Muscle of back (tissue), 3 donors: ENCODE measurements at regions not wholly inside any gene's neighbourhood (a gene's known extent, or its start where the extent isn't known, plus 50 kb on each side); places are given as distances from the start of the nearest gene placed in this dataset.

Source experiments
- DNase-seq, 3 donors: peaks; one replicate each; pipeline versions ENCODE4 v3.0.0 to v3.0.0-alpha.2; 2013

DNA sequence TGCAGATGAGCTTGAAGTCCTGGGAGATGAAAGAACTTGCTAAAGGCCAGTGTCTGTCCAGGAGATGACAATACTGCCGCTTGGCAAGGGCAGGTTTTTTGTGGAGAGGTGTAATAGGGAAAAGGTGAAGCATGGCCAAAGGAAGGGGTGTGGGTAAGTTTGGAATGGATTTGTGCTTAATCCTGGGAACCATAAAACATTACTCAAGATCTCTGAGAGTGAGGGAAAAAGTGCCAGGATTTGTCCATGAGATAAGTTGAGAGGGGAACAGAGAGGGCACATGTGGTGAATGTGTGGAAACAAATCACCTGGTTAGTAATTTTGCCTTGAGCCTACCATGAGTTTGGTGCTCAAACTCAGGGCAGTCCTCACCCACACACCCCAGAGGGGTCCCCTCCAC is 108.8 kb upstream of the CD180 start:
- peak in 1 of 3 donors; percentile 32 for DNase-seq

DNA sequence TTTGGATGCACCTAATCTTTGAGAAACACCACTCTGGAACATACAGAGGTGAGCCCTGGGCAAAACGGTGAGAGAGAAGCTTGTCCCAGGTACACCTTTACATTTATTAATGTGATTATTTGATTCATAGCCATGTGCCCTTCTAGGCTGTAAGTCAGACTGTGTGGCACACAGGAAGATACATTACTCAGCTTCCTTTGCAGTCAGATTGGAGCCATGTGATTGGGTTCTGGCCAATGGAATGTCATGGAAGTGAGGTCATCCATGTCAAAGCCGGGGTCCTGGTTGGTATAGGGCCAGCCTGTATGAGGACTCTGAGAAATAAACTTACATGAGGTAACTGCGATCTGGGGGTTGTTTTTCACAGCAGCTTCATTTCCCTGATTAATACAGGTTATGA is 106.8 kb upstream of the CD180 start:
- DNase-seq = no peak

DNA sequence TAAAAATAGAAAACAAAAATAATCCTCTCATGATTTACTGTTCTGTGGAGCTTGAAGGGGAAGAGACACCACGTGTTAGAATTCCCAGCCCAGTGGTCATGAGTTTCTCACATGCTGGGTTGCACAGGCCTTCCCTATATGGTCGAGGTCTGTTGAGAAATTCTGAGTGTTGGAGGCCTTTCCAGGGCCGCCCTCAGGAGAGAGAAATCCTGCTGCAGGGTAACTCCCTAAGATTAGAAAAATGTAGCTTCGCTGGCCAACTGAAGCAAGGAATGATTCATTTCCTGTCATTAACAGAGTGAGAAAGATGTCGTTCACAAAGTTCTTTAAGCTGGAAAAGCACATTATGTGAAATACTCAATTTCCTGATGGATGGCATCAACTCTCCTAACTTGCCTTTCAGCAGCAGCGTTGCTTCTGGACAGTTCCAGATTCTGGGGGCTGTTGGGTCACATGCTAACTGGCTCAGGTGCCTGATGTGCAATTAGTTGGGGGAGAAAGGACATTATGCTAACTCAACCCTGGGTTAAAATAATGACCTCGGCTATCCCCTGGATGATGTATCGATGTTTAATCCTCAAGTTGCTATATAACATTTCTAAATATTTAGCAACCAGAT is 104.8 kb upstream of the CD180 start:
- DNase-seq = peak; percentile 74 to 91 (median 89)

DNA sequence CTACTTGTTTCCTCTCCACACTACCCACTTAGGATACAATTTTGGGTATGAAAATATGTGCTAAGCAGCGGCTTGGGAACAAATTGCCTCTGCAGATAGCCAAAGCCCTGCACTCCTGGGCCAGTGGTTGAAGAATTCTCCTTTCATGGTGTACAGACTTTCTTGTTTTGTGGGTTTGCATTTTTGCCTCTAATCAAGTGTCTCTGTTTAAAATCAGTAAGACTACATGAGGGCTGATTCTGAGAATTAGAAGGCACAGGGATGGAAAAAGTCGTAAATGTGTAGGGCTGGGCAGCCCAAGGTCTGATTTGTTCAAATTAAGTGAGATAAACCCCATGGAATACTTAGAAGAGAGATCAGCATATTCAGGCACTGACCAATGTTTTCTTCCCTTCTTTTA is 103.7 kb upstream of the CD180 start:
- DNase-seq = no peak

DNA sequence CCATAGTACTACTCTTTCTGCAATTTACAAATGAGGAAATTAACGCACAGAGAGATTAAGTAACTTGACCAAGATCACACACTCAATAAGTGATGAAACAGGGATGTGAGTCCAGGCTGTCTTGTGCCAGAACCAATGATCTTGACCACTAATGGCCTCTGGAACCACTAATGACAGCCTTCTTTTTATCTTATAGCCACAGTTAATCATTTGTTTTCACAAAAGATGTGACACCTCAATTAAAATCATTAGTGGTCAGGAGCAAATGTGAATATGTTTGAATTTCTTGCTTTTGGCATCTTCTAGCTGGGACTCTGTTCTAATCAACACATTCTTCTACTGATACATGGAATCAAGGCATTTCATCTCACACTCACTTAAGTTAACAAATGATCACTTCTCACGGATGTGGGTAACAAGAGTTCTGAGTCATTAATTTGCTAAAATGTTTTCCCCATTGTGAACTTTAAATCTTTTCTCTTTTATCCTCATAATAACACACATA is 102.7 kb upstream of the CD180 start:
- peak in 1 of 3 donors; percentile 76 for DNase-seq

DNA sequence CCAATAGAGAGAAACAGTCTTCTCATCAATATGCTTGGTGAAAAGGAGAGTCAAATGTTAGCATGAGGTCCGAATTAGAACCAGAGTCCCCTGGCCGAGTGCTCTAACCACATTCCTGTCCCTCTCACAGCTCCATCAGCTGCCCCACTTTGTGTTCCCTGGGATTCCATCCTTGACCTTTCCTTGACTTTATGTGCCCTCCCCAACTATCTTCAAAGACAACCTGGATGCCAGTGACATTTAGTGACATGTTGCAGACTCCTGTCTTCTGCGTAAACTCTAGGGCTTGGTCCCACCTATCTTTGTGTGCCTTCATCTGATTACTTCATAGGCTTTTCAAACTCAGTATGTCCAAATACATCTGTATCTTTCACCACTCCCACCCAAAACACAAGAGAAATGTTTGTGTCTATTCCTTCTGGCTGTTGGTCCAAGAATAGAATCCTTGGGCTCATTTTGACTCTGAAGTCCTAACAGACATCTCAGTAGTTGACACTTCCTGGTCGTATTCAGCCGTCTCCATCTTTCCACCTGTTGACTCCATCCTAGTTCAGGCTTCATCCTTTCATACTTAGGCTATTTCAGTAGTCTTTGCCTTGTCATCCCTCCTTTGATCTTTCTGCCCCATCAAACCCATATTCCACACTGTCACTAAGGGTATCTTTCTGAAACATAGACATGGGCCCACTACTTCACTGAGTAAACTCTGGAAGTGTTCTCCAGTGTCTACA is 101.4 kb upstream of the CD180 start:
- DNase-seq = no peak

DNA sequence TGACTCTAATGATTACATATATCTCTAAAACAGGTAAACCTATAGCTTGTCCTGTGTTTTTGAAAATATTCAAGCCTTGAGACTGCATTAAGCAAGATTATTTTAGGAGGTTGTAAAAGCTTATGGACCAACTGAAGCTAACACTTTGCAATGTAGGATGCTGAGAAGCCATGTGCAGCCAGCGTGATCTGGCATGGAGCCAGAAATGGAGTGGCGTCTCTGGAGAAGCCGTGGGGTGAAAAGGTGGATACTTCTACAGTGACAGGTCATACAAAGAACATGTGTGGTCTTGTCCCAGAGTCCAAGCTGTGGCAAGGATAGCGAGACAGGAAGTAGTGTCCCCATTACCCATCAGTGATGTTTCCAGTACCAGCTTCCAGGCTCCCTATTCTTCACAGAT is 100.8 kb upstream of the CD180 start:
- DNase-seq = no peak

DNA sequence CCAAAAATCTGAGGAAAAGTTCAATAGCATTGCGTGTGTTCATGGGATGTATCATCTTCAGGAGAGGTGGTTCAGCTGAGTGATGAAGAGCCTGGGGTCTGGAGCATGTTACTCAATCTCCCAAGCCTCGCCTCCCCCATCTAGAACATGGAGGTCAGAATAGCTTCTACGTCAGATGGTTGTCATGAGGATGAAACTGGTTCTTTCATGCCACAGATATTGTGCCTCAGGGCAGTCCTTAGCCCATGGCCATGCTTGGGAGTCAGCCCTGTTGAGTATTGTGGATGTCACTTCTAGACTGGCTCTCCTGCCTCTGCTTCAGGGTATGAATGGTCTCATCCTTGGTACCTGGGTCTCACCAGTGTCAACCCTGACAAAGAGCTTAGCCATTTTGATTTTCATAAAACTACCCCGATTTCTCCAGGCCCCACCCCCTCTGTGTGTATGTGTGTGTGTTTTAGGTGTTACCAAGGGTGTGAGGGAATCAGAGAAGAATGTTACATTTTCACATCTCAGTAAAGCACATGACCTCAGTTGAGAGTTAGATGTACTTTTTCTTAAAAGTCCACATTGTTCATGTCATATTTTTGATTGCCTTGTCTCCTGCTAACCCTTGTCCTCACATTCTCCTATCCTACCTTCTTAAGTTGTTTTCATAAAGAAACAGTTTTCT is 97.8 kb upstream of the CD180 start:
- no peak for DNase-seq

DNA sequence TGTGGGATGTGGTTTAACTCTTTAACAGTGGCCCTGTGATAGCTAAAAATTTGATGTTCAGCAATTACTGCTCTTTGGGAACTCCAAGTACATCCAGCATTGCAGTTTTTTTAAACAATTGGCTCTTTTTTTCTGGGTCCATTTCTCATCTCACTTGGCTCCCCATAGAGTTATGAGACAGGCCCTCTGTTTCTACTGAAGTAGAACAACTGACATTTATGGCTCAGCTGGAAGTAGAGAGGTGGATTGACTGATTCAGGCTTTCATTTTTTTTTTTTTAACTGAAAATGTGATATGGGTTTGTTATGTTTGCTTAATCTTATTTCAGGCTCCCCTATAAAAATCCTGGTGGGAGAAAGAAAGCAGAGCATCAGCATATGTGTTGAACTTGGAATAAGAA is 96.6 kb upstream of the CD180 start:
- DNase-seq = peak in 1 of 3 donors; percentile 40

DNA sequence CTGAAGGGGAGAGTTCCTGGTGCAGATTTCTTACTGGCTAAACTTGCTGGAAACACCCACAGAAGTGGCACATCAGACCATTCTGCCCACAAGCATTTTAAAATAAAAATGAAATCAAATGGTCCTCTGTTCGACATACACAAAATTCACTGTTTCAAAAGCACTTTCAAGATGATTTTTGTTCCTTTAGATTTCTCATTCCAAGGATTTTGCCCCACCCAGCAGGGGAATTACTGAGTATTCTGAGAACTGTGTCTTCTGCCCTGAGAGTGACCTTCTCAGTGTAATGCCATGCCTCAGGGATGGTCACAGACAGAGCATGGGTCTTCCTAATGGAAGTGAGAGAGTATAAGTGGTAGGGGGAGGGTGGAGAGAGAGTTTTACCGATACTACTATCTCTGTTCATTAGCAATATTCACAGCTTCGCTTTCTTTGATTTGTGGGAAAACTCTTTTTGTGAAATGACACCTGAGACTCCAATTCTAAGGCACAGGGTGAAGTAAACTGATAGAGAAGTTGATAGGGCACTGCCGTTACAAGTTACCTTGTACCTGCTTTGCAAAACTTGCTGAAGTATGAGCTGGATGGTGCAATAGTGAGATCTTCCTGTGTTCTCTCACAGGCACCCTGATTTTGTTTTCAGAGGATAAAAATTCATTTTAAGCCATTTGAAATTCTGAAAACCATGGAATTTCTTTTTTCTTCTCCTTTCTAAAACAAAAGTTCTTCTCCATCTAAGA is 95.8 kb upstream of the CD180 start:
- no peak for DNase-seq

DNA sequence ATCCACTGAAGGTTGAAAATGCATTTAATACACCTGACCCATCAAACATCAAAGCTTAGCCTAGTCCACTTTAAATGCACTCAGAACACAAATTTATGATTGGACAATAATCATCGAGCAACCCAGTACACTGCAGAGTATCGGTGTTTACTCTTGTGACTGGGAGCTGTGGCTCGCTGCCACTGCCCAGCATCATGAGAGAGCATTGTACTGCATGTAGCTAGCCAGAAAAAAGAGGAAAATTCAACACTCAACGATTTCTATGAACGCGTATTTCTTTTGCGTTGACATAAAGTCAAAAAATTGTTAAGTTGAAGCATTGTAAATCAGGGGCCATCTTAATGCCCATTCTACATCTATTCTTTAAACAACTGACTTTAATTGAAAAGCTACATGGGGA is 95.1 kb upstream of the CD180 start:
- no peak for DNase-seq

DNA sequence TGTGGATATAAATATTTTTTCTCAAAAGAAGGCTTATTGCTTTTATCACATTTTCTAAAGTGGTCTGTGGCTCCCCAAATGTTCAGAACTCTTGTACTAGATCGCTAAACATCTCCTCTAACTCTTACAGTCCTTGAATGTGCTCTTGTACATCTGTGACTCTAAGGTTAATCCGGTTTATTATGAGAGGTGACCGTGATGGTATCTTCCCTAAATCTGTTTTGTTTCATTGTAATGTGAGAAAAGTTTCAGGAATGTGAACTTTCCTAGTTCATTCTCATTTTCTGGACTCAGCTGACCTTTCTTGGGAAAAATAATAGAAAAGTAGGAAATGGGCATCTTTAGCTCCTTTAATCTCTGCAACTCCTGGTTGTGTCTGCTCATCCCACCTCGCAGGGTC is 94.5 kb upstream of the CD180 start:
- no peak for DNase-seq

DNA sequence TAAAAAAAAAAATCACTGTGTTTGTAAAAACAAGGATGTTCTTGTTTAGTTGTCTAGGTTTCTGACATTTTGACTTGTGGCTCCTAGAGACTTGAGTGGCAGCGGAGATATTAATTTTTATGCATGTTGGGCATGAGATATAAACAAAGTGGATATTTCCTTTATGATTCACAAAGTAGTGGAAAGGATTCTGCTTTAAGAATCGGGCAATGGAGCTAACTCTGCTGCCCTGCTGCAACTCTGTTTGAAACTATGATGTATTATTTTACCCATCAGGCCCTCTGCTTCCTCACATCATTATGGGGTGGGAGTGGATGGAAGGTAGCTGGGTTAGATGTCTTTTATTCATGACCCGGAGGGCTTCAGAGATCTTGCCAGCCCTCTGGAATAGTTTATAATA is 94.1 kb upstream of the CD180 start:
- DNase-seq = no peak

DNA sequence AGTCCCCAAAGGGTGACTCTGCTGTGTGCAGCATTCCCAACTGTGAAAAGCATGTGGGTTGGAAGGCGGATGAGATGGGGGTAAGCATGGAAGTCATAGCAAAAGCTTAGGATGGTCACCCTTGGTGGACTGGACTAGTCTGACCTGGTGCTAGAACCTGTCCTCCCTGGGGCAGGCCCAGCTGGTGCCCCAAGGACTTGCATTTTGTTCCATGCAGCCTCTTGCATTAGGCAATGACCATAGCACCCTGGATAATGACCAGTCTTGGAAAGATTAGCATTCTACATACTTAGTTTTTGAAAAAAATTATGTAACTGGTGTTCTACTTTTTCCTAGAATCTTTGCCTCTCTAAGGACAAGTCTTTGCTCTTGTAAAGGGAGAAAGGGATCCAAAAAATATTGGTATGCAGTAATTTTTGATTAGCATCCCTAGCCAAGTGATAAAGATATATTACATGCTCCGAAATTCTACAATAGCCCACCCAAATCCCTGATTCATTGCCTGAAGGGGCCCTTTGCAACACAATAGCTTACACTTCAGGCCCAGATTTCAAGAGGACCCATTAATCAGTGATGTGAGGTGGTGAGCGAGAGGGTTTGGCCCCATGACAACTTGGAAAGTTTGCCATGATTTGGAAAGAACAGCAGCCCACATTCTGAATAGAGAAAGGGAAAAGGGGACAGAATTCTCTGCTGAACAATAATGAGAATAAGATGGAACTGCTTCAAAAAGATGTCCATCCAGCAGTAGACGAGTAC is 93.3 kb upstream of the CD180 start:
- DNase-seq = peak; percentile 63 to 93 (median 82)

DNA sequence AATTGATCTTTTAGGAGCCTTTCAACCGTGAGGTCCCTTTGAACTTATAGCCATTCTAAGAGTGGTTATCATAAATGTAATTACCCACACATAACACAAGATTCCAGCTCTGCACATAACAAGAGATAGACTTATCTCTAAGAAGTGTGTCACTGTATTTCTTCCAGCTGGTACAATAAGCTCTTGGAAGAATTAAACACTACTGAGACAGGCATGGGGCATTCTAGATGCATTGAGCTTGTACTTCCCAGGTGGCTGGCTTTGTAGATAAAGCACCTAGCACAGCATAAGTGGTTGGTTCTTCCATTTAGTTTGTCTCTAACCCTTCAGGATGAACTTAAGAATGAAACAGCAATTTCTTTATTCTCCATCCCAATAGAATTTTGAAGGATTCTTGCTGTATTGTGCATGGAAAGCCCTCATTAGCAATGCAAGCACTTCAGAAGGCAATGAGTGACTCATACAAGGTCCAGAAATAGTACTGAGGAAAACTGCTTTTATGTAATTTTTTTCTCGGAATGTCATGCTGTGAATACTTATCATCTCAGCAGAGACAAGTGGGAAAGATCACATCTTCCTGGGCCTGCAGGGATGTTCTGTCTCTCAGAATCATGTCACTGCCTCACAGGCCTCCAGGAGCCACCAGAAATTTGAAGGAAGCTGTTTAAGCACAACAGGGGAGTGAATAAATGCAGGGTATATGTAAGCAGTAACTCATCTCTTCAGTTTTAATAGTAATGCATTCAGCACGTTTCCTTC is 91.1 kb upstream of the CD180 start:
- peak in 1 of 3 donors; percentile 49 for DNase-seq

DNA sequence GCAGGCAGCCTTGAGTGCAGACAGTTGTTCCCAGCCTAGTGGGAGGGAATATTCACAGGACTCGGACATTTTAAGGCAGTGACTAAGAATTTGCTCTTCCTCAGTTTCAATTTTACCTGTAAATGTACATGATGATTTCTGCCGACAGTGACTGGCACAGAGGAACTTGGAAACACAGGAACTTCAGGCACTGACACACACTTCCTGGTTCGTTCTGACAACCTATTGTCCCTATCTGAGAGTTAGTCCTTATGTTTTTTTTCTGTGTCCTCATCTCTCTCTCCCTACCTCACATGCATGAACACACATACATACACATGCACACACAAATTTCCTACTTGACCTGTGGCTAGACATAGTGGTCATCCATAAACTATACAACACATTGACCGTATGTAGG is 89.4 kb upstream of the CD180 start:
- DNase-seq = no peak

DNA sequence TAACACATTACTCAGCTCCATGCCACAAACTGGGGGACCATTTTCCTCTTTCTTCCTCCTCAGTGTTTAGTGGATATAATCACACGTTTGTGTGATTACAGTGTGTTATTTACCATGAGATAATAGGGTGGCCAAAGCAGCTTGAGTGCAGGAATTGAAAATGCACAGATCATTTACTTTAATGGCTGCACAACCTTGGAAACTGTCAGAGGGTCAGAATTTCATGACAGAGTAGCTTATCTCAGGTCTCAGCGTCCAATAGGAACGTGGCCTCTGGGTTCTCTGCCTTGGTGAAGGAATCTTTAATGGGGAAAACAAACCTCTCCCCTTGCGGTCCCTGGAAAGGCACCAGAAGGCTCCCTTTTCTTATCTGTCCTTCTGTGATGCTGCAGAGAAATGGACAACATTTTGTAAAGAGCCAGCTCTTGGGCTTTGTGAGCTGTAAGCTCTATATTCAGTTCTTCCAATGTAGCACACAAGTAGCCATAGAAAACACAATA is 87.4 kb upstream of the CD180 start:
- no peak for DNase-seq

DNA sequence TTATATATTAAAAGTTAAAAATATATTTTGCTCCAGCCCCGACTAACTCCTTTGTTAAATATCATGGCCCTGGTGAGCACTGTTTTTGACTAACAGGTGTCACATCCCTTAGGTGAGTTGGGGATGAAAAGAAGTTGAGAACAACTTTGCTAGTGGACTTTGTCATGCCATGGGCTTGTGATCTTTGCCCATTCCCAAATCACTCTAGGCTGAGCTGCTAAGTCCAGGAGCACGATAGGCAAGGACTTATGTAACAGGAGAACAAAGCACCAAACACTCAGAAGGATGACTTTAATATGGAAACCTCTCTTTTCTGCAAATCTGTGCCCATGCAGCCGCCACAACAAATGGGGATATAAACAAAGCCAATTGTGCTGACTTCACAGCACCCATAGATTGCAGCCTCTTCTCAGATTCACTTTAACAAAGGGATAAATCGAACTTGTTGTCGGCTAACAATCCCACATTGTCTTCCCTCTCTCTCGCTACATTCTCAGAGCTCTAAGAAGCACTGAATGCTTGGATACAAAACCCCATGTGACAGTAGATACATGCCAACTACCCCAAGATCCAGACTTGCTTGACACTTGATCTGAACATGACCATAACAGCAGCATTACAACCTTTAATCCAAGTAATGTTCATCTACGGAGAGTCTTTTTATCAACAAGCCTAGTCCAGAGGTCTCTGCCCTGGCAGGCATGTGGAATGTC is 86.8 kb upstream of the CD180 start:
- no peak for DNase-seq

DNA sequence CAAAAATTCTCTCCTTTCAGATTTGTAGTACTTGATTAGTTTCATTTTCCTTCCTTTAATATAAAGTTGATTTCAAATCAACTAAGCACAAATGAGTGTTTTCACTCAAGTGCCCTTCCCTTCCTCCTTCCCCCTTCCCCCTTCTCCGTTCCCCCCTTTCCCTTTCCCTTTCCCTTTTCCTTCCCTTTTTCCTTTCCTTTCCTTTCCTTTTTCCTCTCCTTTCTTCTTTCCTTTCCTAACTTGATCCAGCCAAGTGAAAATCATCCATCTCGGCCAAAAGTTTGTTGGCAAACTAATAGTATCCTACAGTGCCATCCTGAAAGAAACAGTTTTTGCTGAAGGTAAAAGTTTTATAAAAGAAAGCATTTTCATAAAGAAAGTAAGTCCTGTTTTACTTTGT is 85.3 kb upstream of the CD180 start:
- no peak for DNase-seq
